Colonic mucosa (tissue), 4 donors: ENCODE measurements at regions not wholly inside any gene's neighbourhood (a gene's known extent, or its start where the extent isn't known, plus 50 kb on each side); places are given as distances from the start of the nearest gene placed in this dataset.

Experiments used
- DNase-seq: peaks from one replicate; pipeline ENCODE4 v3.0.0-alpha.2; 2020
- H3K27ac ChIP-seq: fragments of 200-600 bp; one replicate; pipeline ENCODE4 v1.8.0; 2021
- H3K27me3 ChIP-seq: fragments of 200-600 bp; one replicate; pipeline ENCODE4 v1.8.0; 2021
- H3K36me3 ChIP-seq: fragments of 200-600 bp; one replicate; pipeline ENCODE4 v1.8.0; 2021
- H3K4me1 ChIP-seq: fragments of 200-600 bp; one replicate; pipeline ENCODE4 v1.8.0; 2021; ENCODE audit warnings: mild to moderate bottlenecking
- H3K4me3 ChIP-seq: fragments of 200-600 bp; one replicate; pipeline ENCODE4 v1.8.0; 2021
- H3K9ac ChIP-seq, 2 donors: one replicate each; pipeline ENCODE4 v1.7.0; 2013; ENCODE audit warnings: control low read depth in 2 of 2, low read depth in 2 of 2, low read length in 2 of 2
- H3K9me3 ChIP-seq: fragments of 200-600 bp; one replicate; pipeline ENCODE4 v1.8.0; 2021
- CTCF ChIP-seq: fragments of 200-600 bp; IDR thresholded peaks from one replicate; pipeline ENCODE4 v1.8.0; 2022; ENCODE audit warnings: antibody characterized with exemption, mild to moderate bottlenecking
- intact Hi-C: fragments of 100-400 bp; cut with DNase I; formaldehyde crosslinking; loops from one replicate; pipeline ENCODE4 v1.14.1; 2022
- donor health status: healthy.
- donor health status: DM: no; HTN: no; CAD: no.
- donor health status: DM: no; HTN: no; CAD: no.

DNA sequence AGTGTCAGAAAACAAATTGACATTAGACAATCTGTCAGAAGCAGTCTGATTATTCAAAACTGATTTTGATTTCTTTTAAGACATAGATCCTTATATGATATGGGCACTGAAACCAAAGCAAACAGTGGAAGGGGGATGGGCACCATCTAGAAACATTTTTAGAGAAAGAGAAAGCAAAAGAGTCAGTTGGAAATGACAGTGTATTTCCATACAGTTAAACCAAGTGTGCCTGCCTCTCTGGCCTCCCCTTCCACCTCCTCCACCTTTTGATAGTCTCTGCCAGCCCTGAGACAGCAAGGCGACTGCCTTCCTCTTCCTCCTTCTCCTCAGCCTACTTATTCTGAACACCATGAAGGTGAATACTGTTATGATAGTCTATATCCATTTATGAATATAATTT is 949.7 kb downstream of the AMY1C start:
- H3K27ac ChIP-seq: no peak overlapping the region
- no peaks in the 10 kb centered on the region for H3K9me3 ChIP-seq
- H3K4me1 ChIP-seq: no peaks in the 10 kb centered on the region
- H3K4me3 ChIP-seq: no peak overlapping the region
- no peak for TF ChIP-seq CTCF
- DNase-seq: no peak
- no peaks in the 10 kb centered on the region for H3K36me3 ChIP-seq
- no peak overlapping the region for H3K9ac ChIP-seq
- intact Hi-C loops: no loop called here
- H3K27me3 ChIP-seq: no peaks in the 10 kb centered on the region

GRCh38 chr1:104702731-104703130 is 953.0 kb downstream of the AMY1C start:
- no peak for TF ChIP-seq CTCF
- Histone ChIP-seq H3K27ac (no peak overlapping the region), H3K27me3 (no peaks in the 10 kb centered on the region), H3K9ac (no peak overlapping the region), H3K36me3 (no peaks in the 10 kb centered on the region), H3K4me3 (no peak overlapping the region), H3K4me1 (no peaks in the 10 kb centered on the region), H3K9me3 (no peaks in the 10 kb centered on the region)
- DNase-seq: no peak
- intact Hi-C loops: no loop called here

DNA sequence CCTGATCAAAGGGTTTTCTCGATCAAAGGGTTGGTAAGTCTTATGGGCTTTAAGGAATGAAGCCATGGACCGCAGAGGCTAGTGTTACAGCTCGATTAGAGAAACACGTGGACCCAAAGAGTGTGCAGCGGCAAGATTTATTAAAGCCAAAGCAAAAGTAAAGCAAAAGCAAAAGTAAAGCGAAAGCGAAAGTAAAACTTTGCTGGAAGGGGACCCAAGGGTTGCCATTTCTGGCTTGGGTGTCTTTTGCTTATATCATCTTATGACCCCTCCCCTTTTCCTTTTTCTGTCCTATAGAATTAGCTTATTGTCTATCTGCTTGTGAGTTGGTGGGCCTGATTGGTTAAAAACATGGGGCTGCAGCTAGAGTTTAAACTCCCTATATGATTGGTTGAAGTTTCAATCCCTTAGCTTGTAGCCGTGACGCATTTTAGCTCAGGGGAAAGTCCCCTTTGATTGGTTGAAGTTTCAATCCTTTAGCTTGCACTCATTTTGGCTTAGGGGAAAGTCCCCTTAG is 957.0 kb downstream of the AMY1C start:
- no peak overlapping the region for H3K27ac ChIP-seq
- no peak for TF ChIP-seq CTCF
- no peaks in the 10 kb centered on the region for H3K4me1 ChIP-seq
- DNase-seq: no peak
- H3K27me3 ChIP-seq: no peaks in the 10 kb centered on the region
- H3K9ac ChIP-seq: no peak overlapping the region
- H3K36me3 ChIP-seq: no peaks in the 10 kb centered on the region
- H3K9me3 ChIP-seq: no peaks in the 10 kb centered on the region
- intact Hi-C loops: no loop called here
- no peak overlapping the region for H3K4me3 ChIP-seq

DNA sequence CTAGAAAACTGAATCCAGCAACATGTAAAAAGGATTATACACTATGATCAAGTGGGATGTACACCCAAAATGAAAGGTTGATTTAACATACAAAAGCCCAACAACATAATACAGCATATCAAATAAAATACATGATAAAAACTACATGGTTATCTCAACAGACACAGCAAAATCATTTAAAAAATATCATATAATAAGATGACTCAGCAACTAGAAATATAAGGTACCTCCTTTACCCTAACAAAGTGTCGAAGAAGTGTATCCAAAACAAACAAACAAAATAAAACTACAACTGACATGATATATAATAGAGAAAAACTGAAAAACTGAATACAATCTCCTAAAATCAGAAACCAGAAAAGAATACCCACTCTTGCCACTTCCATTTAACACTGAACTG is 969.1 kb downstream of the AMY1C start:
- Histone ChIP-seq H3K4me3 (no peak overlapping the region), H3K4me1 (no peaks in the 10 kb centered on the region), H3K9ac (no peak overlapping the region), H3K27me3 (no peaks in the 10 kb centered on the region), H3K27ac (no peak overlapping the region), H3K36me3 (no peaks in the 10 kb centered on the region), H3K9me3 (peaks cover 3% of the 10 kb centered on the region)
- DNase-seq: no peak
- no peak for TF ChIP-seq CTCF
- intact Hi-C loops: no loop called here

GRCh38 chr1:104720741-104721140 is 971.0 kb downstream of the AMY1C start:
- DNase-seq: no peak
- H3K4me3 ChIP-seq: no peak overlapping the region
- intact Hi-C loops: no loop called here
- no peak overlapping the region for H3K9ac ChIP-seq
- peaks cover 3% of the 10 kb centered on the region for H3K9me3 ChIP-seq
- H3K27me3 ChIP-seq: no peaks in the 10 kb centered on the region
- no peak overlapping the region for H3K27ac ChIP-seq
- H3K36me3 ChIP-seq: no peaks in the 10 kb centered on the region
- H3K4me1 ChIP-seq: no peaks in the 10 kb centered on the region
- TF ChIP-seq CTCF: no peak

GRCh38 chr1:104726917-104727316 is 977.2 kb downstream of the AMY1C start:
- no peak overlapping the region for H3K4me3 ChIP-seq
- TF ChIP-seq CTCF: no peak
- no peaks in the 10 kb centered on the region for H3K27me3 ChIP-seq

More at GRCh38 chr1:104726917-104727316, 977.2 kb downstream of the AMY1C start:
- Histone ChIP-seq H3K27ac (no peak overlapping the region), H3K9ac (no peak overlapping the region), H3K36me3 (no peaks in the 10 kb centered on the region), H3K9me3 (no peaks in the 10 kb centered on the region), H3K4me1 (no peaks in the 10 kb centered on the region)
- no peak for DNase-seq
- intact Hi-C loops: no loop called here
